ENCODE measurements at regions not wholly inside any gene's neighbourhood (a gene's known extent, or its start where the extent isn't known, plus 50 kb on each side); places are given as distances from the start of the nearest gene placed in this dataset.

DNA sequence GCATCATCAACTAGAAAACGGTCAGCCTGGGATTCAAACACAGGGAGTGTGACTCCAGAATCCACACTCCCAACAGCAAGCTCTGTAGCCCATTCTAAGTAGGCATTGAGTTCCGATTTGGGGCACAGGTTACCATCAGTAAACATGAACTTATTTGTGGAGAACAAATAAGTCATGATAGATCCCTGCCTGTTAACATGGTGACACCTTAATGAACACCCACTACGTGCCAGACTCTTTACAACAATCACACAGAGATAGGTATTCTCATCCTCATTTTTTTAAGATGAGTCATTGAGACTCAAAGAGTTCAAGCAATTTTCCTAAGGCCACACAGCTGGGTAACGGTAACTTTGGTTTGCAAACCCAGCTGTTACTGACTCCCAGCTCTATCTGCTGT lies 91.5 kb downstream of the LYZL2 start:
- TF ChIP-seq, protein P1, sequence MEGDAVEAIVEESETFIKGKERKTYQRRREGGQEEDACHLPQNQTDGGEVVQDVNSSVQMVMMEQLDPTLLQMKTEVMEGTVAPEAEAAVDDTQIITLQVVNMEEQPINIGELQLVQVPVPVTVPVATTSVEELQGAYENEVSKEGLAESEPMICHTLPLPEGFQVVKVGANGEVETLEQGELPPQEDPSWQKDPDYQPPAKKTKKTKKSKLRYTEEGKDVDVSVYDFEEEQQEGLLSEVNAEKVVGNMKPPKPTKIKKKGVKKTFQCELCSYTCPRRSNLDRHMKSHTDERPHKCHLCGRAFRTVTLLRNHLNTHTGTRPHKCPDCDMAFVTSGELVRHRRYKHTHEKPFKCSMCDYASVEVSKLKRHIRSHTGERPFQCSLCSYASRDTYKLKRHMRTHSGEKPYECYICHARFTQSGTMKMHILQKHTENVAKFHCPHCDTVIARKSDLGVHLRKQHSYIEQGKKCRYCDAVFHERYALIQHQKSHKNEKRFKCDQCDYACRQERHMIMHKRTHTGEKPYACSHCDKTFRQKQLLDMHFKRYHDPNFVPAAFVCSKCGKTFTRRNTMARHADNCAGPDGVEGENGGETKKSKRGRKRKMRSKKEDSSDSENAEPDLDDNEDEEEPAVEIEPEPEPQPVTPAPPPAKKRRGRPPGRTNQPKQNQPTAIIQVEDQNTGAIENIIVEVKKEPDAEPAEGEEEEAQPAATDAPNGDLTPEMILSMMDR (conservative IDR thresholded peaks at IDR 0.05; ENCODE audit: low read depth in 2 of 2): no peak
- TF ChIP-seq EZH2 (IDR thresholded peaks at IDR 0.05; ENCODE audit: low read depth, unreplicated experiment): no peak
- no peak for TF ChIP-seq POLR2AphosphoS5 (IDR thresholded peaks at IDR 0.05; ENCODE audit: low read depth)
- no peak for TF ChIP-seq EZH2phosphoT487 (IDR thresholded peaks at IDR 0.05; ENCODE audit: unreplicated experiment)
- TF ChIP-seq, protein P2, sequence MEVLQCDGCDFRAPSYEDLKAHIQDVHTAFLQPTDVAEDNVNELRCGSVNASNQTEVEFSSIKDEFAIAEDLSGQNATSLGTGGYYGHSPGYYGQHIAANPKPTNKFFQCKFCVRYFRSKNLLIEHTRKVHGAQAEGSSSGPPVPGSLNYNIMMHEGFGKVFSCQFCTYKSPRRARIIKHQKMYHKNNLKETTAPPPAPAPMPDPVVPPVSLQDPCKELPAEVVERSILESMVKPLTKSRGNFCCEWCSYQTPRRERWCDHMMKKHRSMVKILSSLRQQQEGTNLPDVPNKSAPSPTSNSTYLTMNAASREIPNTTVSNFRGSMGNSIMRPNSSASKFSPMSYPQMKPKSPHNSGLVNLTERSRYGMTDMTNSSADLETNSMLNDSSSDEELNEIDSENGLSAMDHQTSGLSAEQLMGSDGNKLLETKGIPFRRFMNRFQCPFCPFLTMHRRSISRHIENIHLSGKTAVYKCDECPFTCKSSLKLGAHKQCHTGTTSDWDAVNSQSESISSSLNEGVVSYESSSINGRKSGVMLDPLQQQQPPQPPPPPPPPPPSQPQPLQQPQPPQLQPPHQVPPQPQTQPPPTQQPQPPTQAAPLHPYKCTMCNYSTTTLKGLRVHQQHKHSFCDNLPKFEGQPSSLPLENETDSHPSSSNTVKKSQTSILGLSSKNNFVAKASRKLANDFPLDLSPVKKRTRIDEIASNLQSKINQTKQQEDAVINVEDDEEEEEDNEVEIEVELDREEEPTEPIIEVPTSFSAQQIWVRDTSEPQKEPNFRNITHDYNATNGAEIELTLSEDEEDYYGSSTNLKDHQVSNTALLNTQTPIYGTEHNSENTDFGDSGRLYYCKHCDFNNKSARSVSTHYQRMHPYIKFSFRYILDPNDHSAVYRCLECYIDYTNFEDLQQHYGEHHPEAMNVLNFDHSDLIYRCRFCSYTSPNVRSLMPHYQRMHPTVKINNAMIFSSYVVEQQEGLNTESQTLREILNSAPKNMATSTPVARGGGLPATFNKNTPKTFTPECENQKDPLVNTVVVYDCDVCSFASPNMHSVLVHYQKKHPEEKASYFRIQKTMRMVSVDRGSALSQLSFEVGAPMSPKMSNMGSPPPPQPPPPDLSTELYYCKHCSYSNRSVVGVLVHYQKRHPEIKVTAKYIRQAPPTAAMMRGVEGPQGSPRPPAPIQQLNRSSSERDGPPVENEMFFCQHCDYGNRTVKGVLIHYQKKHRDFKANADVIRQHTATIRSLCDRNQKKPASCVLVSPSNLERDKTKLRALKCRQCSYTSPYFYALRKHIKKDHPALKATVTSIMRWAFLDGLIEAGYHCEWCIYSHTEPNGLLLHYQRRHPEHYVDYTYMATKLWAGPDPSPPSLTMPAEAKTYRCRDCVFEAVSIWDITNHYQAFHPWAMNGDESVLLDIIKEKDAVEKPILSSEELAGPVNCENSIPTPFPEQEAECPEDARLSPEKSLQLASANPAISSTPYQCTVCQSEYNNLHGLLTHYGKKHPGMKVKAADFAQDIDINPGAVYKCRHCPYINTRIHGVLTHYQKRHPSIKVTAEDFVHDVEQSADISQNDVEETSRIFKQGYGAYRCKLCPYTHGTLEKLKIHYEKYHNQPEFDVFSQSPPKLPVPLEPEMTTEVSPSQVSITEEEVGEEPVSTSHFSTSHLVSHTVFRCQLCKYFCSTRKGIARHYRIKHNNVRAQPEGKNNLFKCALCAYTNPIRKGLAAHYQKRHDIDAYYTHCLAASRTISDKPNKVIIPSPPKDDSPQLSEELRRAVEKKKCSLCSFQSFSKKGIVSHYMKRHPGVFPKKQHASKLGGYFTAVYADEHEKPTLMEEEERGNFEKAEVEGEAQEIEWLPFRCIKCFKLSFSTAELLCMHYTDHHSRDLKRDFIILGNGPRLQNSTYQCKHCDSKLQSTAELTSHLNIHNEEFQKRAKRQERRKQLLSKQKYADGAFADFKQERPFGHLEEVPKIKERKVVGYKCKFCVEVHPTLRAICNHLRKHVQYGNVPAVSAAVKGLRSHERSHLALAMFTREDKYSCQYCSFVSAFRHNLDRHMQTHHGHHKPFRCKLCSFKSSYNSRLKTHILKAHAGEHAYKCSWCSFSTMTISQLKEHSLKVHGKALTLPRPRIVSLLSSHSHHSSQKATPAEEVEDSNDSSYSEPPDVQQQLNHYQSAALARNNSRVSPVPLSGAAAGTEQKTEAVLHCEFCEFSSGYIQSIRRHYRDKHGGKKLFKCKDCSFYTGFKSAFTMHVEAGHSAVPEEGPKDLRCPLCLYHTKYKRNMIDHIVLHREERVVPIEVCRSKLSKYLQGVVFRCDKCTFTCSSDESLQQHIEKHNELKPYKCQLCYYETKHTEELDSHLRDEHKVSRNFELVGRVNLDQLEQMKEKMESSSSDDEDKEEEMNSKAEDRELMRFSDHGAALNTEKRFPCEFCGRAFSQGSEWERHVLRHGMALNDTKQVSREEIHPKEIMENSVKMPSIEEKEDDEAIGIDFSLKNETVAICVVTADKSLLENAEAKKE (CRISPR knock-in tag; IDR thresholded peaks at IDR 0.05): no peak
- TF ChIP-seq JUNB (IDR thresholded peaks at IDR 0.05; ENCODE audit: unreplicated experiment): no peak
